HEK293T (cell line): ENCODE measurements at regions not wholly inside any gene's neighbourhood (a gene's known extent, or its start where the extent isn't known, plus 50 kb on each side); places are given as distances from the start of the nearest gene placed in this dataset.

Source experiments
- ARNT ChIP-seq: fragments of 450-650 bp; IDR thresholded peaks from 2 replicates; pipeline ENCODE4 v1.6.1; 2017; ENCODE audit warnings: mild to moderate bottlenecking
- BHLHE40 ChIP-seq: fragments of 450-650 bp; IDR thresholded peaks from 2 replicates; pipeline ENCODE4 v1.6.1; 2016; ENCODE audit warnings: mild to moderate bottlenecking, moderate library complexity, borderline replicate concordance
- ELF4 ChIP-seq: fragments of 450-650 bp; IDR thresholded peaks from 2 replicates; pipeline ENCODE4 v1.6.1; 2017; ENCODE audit warnings: antibody characterized with exemption
- FOXM1 ChIP-seq: fragments of 450-650 bp; IDR thresholded peaks from 2 replicates; pipeline ENCODE4 v1.6.1; 2017; ENCODE audit warnings: mild to moderate bottlenecking, borderline replicate concordance
- HDGF ChIP-seq: fragments of 450-650 bp; IDR thresholded peaks from 2 replicates; pipeline ENCODE4 v1.6.1; 2017; ENCODE audit warnings: antibody characterized with exemption, borderline replicate concordance
- NFRKB ChIP-seq: fragments of 450-650 bp; IDR thresholded peaks from 2 replicates; pipeline ENCODE4 v1.6.1; 2016; ENCODE audit warnings: mild to moderate bottlenecking, moderate library complexity
- PKNOX1 ChIP-seq: fragments of 450-650 bp; IDR thresholded peaks from 2 replicates; pipeline ENCODE4 v1.6.1; 2016
- SUZ12 ChIP-seq: fragments of 450-650 bp; IDR thresholded peaks from 2 replicates; pipeline ENCODE4 v1.6.1; 2016; ENCODE audit warnings: mild to moderate bottlenecking
- TARDBP ChIP-seq: fragments of 450-650 bp; IDR thresholded peaks from 2 replicates; pipeline ENCODE4 v1.6.1; 2016
- ZNF384 ChIP-seq: fragments of 450-650 bp; IDR thresholded peaks from 2 replicates; pipeline ENCODE4 v1.6.1; 2016

- no peak for TF ChIP-seq ZNF384
- TF ChIP-seq FOXM1, result no peak
- TF ChIP-seq BHLHE40, result no peak
- TF ChIP-seq PKNOX1, result no peak
- TF ChIP-seq HDGF, result no peak
- TF ChIP-seq TARDBP, result no peak
- TF ChIP-seq SUZ12, result no peak
- TF ChIP-seq ELF4, result no peak
- TF ChIP-seq ARNT, result no peak
- TF ChIP-seq NFRKB, result no peak
These were observed 688.1 kb downstream of the BRD1 start for GRCh38 chr22:49139492-49140151.
